Esophagus muscularis mucosa (tissue), 4 donors: ENCODE measurements at regions not wholly inside any gene's neighbourhood (a gene's known extent, or its start where the extent isn't known, plus 50 kb on each side); places are given as distances from the start of the nearest gene placed in this dataset.

ENCODE experiments used
- DNase-seq: peaks from one replicate; pipeline ENCODE4 v3.0.0-alpha.2; 2017; ENCODE audit errors: extremely low spot score
- H3K27ac ChIP-seq, 4 donors: fragments of 200-600 bp; sonication (generic); replicated peaks in 1 of 4; 1 replicate in 3 of 4; 2 replicates in 1 of 4; pipeline ENCODE4 v1.5.1; 2016 to 2019; ENCODE audit warnings: mild to moderate bottlenecking in 1 of 4
- H3K27me3 ChIP-seq, 4 donors: fragments of 200-600 bp; sonication (generic); one replicate each; pipeline versions ENCODE4 v1.5.1 to v1.6.0; 2016 to 2019
- H3K36me3 ChIP-seq, 4 donors: fragments of 200-600 bp; sonication (generic); one replicate each; pipeline ENCODE4 v1.5.1; 2016 to 2019
- H3K4me1 ChIP-seq, 4 donors: fragments of 200-600 bp; sonication (generic); one replicate each; pipeline ENCODE4 v1.5.1; 2016 to 2019
- H3K4me3 ChIP-seq, 4 donors: fragments of 200-600 bp; sonication (generic); 1 replicate in 2 of 4; 2 replicates in 2 of 4; pipeline ENCODE4 v1.5.1; 2016 to 2019; ENCODE audit warnings: mild to moderate bottlenecking in 4 of 4, moderate library complexity in 1 of 4
- H3K9me3 ChIP-seq, 4 donors: fragments of 200-600 bp; sonication (generic); 1 replicate in 3 of 4; 2 replicates in 1 of 4; pipeline ENCODE4 v1.5.1; 2016 to 2019
- CTCF ChIP-seq, 3 experiments: fragments of 200-600 bp in 2 of 3; fragments of 450-650 bp in 1 of 3; sonication (generic) in 2 of 3; IDR thresholded peaks; one replicate each; pipeline ENCODE4 v1.5.1; 2017 to 2019; ENCODE audit warnings: antibody characterized with exemption in 3 of 3, mild to moderate bottlenecking in 2 of 3, moderate library complexity in 1 of 3
- EP300 ChIP-seq: sonication (generic); formaldehyde crosslinking; IDR thresholded peaks from one replicate; pipeline ENCODE4 v1.6.1; 2017; ENCODE audit warnings: antibody characterized with exemption
- POLR2A ChIP-seq: fragments of 450-650 bp; IDR thresholded peaks from one replicate; pipeline ENCODE4 v1.6.1; 2017; ENCODE audit warnings: antibody characterized with exemption, moderate library complexity, mild to moderate bottlenecking, low read depth
- POLR2AphosphoS5 ChIP-seq, 2 donors: sonication (generic); formaldehyde crosslinking; IDR thresholded peaks; one replicate each; pipeline ENCODE4 v1.6.1; 2017; ENCODE audit warnings: antibody characterized with exemption in 2 of 2
- WGBS: methylation state at CpG from one replicate; pipeline ENCODE4 v1.1.5; 2018; 5-methylcytosine and 5-hydroxymethylcytosine counted together
- intact Hi-C: fragments of 100-400 bp; cut with DNase I; formaldehyde crosslinking; loops from one replicate; pipeline ENCODE4 v1.15.1; 2023
- small RNA-seq, 3 donors: library from RNA; depleted of rRNA; stranded (forward); fragments of <200 nt; gene quantifications; one replicate each; pipeline ENCODE3, GENCODE V24; 2016

GRCh38 chr12:88638388-88638787 is 58.1 kb upstream of the KITLG start:
- Histone ChIP-seq H3K36me3 (no peaks in the 10 kb centered on the region), H3K27ac (peak overlapping the region; percentile 67 to 79 (median 71)), H3K4me3 (peak overlapping the region in 2 of 4 donors; percentile 11 to 41), H3K27me3 (no peaks in the 10 kb centered on the region), H3K4me1 (peaks cover 0 to 24% (median 23%) of the 10 kb centered on the region in 4 donors), H3K9me3 (no peaks in the 10 kb centered on the region)
- WGBS, result 77% methylated on average over 3 of the region's 3 CpGs
- intact Hi-C loops, result loop anchor here (5.0 kb wide), 1 partner anchor 56 kb away; the partner anchor contains the start of gene KITLG
- no peak for DNase-seq
- no peak for TF ChIP-seq POLR2AphosphoS5 (IDR thresholded peaks at IDR 0.05)
- TF ChIP-seq EP300, result no peak
- TF ChIP-seq POLR2A, result no peak
- no peak for TF ChIP-seq CTCF (IDR thresholded peaks at IDR 0.05)

- H3K4me3 ChIP-seq, result no peak overlapping the region
- no peaks in the 10 kb centered on the region for H3K9me3 ChIP-seq
- H3K4me1 ChIP-seq, result peaks cover 0 to 24% (median 14%) of the 10 kb centered on the region in 4 donors
- TF ChIP-seq POLR2A (no peak), EP300 (no peak), CTCF (IDR thresholded peaks at IDR 0.05) (no peak), POLR2AphosphoS5 (IDR thresholded peaks at IDR 0.05) (no peak)
- 38% methylated on average over 1 of the region's 1 CpG for WGBS
- no peak for DNase-seq
- H3K36me3 ChIP-seq, result no peaks in the 10 kb centered on the region
- intact Hi-C loops, result no loop called here
- no peak overlapping the region for H3K27ac ChIP-seq
- H3K27me3 ChIP-seq, result no peaks in the 10 kb centered on the region
Measured at GRCh38 chr12:88634008-88634407, 53.7 kb upstream of the KITLG start.

- Histone ChIP-seq H3K9me3 (no peaks in the 10 kb centered on the region), H3K4me3 (no peak overlapping the region), H3K27ac (no peak overlapping the region), H3K36me3 (no peaks in the 10 kb centered on the region), H3K4me1 (peaks cover 0 to 17% (median 8%) of the 10 kb centered on the region in 4 donors), H3K27me3 (no peaks in the 10 kb centered on the region)
- intact Hi-C loops, result no loop called here
- WGBS, result 84% methylated on average over 1 of the region's 1 CpG
- no peak for TF ChIP-seq POLR2A
- TF ChIP-seq POLR2AphosphoS5 (IDR thresholded peaks at IDR 0.05), result no peak
- TF ChIP-seq CTCF (IDR thresholded peaks at IDR 0.05), result peak in 2 of 3 experiments; percentile 22 to 26
- no peak for DNase-seq
Measured at GRCh38 chr12:88633312-88633711, 53.0 kb upstream of the KITLG start.

DNA sequence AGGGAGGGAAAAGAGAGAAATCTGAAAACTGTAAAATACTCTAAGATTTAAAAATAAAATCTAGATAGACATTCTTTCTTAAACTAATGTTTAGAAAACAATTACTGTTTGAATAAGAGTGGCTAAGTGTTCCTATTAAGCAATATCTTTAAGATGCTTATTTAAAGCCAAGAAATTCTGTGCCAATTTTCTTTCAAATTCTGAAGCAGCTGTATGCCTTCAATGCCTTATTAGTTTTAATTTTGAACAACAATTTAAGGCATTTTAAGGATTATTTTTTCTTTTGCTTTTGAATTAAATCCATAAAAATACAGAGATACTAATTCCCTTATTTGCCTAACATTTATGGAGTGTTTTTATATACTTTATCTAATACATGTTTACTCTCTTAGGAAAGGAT is 50.3 kb upstream of the KITLG start:
- H3K27me3 ChIP-seq, result no peaks in the 10 kb centered on the region
- no peak for DNase-seq
- H3K27ac ChIP-seq, result no peak overlapping the region
- intact Hi-C loops, result no loop called here
- H3K9me3 ChIP-seq, result no peaks in the 10 kb centered on the region
- no peak overlapping the region for H3K4me3 ChIP-seq
- H3K4me1 ChIP-seq, result peaks cover 0 to 10% (median 4%) of the 10 kb centered on the region in 4 donors
- no peaks in the 10 kb centered on the region for H3K36me3 ChIP-seq
- TF ChIP-seq POLR2A, result no peak
- TF ChIP-seq POLR2AphosphoS5 (IDR thresholded peaks at IDR 0.05), result no peak
- TF ChIP-seq EP300, result no peak
- TF ChIP-seq CTCF (IDR thresholded peaks at IDR 0.05), result no peak

Small RNA genes lying in the stretch of these regions (small RNA-seq; reads per million reads assigned to genes)
- 0 reads per million in 3 donors for gene RNU7-120P
